Keratinocyte (primary cell): ENCODE measurements at regions not wholly inside any gene's neighbourhood (a gene's known extent, or its start where the extent isn't known, plus 50 kb on each side); places are given as distances from the start of the nearest gene placed in this dataset.

Source experiments
- DNase-seq: peaks from one replicate; pipeline ENCODE4 v3.0.0-alpha.2; 2011; ENCODE audit warnings: low read depth, missing footprints, low spot score
- FAIRE-seq: peaks from 2 replicates; lab custom pipeline; 2011; peaks lifted over from hg19 to GRCh38; lab: Jason Lieb, UNC
- H2AFZ ChIP-seq: 2 replicates; pipeline ENCODE4 v1.6.0; 2012; ENCODE audit warnings: low read length, control low read depth, inconsistent platforms; ENCODE audit not compliant: control insufficient read depth
- H3K27ac ChIP-seq: 2 replicates; pipeline ENCODE4 v1.5.1; 2011; ENCODE audit warnings: low read length; ENCODE audit not compliant: control insufficient read depth, insufficient read depth
- H3K27me3 ChIP-seq: 3 replicates; pipeline ENCODE4 v1.6.0; 2011; ENCODE audit warnings: low read length; ENCODE audit not compliant: control insufficient read depth, insufficient read depth; ENCODE audit errors: extremely low read depth
- H3K36me3 ChIP-seq, 2 experiments: 2 replicates in 1 of 2; 3 replicates in 1 of 2; pipeline ENCODE4 v1.5.1; 2011; ENCODE audit warnings: low read length in 2 of 2, mild to moderate bottlenecking in 1 of 2; ENCODE audit not compliant: control insufficient read depth in 2 of 2, insufficient read depth in 2 of 2; ENCODE audit errors: extremely low read depth in 1 of 2
- H3K4me1 ChIP-seq: 3 replicates; pipeline ENCODE4 v1.5.1; 2011; ENCODE audit warnings: low read length; ENCODE audit not compliant: control insufficient read depth, insufficient read depth; ENCODE audit errors: extremely low read depth
- H3K4me2 ChIP-seq: 3 replicates; pipeline ENCODE4 v1.6.0; 2011; ENCODE audit warnings: low read depth, low read length; ENCODE audit not compliant: control insufficient read depth, insufficient read depth; ENCODE audit errors: extremely low read depth
- H3K4me3 ChIP-seq, 3 experiments: fragments of 200-600 bp in 1 of 3; sonication (generic) in 1 of 3; 2 replicates in 2 of 3; 3 replicates in 1 of 3; pipeline ENCODE4 v1.5.1; 2011 to 2016; ENCODE audit warnings: low read length in 3 of 3, mild to moderate bottlenecking in 3 of 3, control low read depth in 2 of 3, inconsistent platforms in 1 of 3, low read depth in 1 of 3, mixed read lengths in 1 of 3, mixed run types in 1 of 3, moderate library complexity in 1 of 3; ENCODE audit not compliant: control insufficient read depth in 2 of 3, insufficient read depth in 2 of 3; ENCODE audit errors: extremely low read depth in 1 of 3
- H3K79me2 ChIP-seq: 2 replicates; pipeline ENCODE4 v1.6.0; 2012; ENCODE audit warnings: low read length; ENCODE audit not compliant: control insufficient read depth, insufficient read depth
- H3K9ac ChIP-seq: 3 replicates; pipeline ENCODE4 v1.6.0; 2011; ENCODE audit warnings: low read length; ENCODE audit not compliant: control insufficient read depth, insufficient read depth; ENCODE audit errors: extremely low read depth
- H3K9me1 ChIP-seq: 3 replicates; pipeline ENCODE4 v1.6.0; 2011; ENCODE audit warnings: low read length; ENCODE audit not compliant: control insufficient read depth, insufficient read depth; ENCODE audit errors: extremely low read depth
- H3K9me3 ChIP-seq: 2 replicates; pipeline ENCODE4 v1.5.1; 2012; ENCODE audit warnings: low read depth, low read length; ENCODE audit not compliant: control insufficient read depth
- H4K20me1 ChIP-seq: 3 replicates; pipeline ENCODE4 v1.6.0; 2011; ENCODE audit warnings: low read length; ENCODE audit not compliant: control insufficient read depth, insufficient read depth; ENCODE audit errors: extremely low read depth
- EZH2 ChIP-seq: IDR thresholded peaks from one replicate; pipeline ENCODE4 v1.6.1; 2012; ENCODE audit warnings: inconsistent platforms, mild to moderate bottlenecking, low read length, moderate library complexity
- dilution Hi-C: fragments of 300-500 bp; cut with MboI; formaldehyde crosslinking; loops from one replicate; pipeline ENCODE4 v1.7.0; 2020; ENCODE audit warnings: low sequenced_read_pairs; ENCODE audit not compliant: extremely low pct_ligation_motif_present
- TF ChIP-seq, protein P1 (sequence below), 3 experiments: IDR thresholded peaks in 1 of 3; conservative IDR thresholded peaks in 1 of 3; optimal IDR thresholded peaks in 1 of 3; 2 replicates in 2 of 3; 3 replicates in 1 of 3; pipeline versions ENCODE3 to v1.5.1; 2011; ENCODE audit warnings: low read length in 3 of 3, mild to moderate bottlenecking in 3 of 3, moderate library complexity in 2 of 3, control low read depth in 1 of 3, inconsistent platforms in 1 of 3; ENCODE audit not compliant: insufficient read depth in 2 of 3; ENCODE audit errors: extremely low read depth in 1 of 3

DNA sequence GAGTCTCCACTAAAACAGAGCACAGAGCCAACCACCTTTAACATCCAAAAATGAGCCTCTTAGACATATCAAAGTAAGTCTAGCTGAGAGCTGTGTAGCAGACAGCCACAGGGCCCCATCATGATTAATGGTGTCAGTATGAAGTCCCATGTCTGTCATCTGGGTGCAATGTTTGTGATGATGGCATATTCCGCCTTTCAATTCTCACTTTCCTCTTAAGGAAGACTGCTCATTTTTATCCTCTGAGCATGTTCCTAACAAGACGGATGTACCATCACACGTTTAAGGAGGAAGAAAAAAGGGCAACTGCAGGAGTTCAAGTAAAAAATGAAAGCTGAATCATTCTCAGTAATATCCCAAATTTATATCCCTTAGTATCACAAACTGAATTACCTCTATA is 85.8 kb upstream of the KCNMB2 start:
- Histone ChIP-seq H3K9ac (no peak overlapping the region), H2AFZ (no peak overlapping the region), H3K36me3 (no peaks in the 10 kb centered on the region), H3K9me1 (no peaks in the 10 kb centered on the region), H3K27me3 (no peaks in the 10 kb centered on the region), H3K4me1 (peaks cover 10% of the 10 kb centered on the region), H4K20me1 (no peaks in the 10 kb centered on the region), H3K4me3 (no peak overlapping the region), H3K79me2 (no peaks in the 10 kb centered on the region), H3K9me3 (no peaks in the 10 kb centered on the region), H3K4me2 (no peak overlapping the region), H3K27ac (no peak overlapping the region)
- FAIRE-seq (no peak), DNase-seq (no peak)
- TF ChIP-seq EZH2: no peak
- TF ChIP-seq, protein P1, sequence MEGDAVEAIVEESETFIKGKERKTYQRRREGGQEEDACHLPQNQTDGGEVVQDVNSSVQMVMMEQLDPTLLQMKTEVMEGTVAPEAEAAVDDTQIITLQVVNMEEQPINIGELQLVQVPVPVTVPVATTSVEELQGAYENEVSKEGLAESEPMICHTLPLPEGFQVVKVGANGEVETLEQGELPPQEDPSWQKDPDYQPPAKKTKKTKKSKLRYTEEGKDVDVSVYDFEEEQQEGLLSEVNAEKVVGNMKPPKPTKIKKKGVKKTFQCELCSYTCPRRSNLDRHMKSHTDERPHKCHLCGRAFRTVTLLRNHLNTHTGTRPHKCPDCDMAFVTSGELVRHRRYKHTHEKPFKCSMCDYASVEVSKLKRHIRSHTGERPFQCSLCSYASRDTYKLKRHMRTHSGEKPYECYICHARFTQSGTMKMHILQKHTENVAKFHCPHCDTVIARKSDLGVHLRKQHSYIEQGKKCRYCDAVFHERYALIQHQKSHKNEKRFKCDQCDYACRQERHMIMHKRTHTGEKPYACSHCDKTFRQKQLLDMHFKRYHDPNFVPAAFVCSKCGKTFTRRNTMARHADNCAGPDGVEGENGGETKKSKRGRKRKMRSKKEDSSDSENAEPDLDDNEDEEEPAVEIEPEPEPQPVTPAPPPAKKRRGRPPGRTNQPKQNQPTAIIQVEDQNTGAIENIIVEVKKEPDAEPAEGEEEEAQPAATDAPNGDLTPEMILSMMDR (optimal IDR thresholded peaks at IDR 0.05 in 1 of 3, IDR thresholded peaks at IDR 0.05 in 1 of 3, conservative IDR thresholded peaks at IDR 0.05 in 1 of 3; ENCODE audit: extremely low read depth in 1 of 3, insufficient read depth in 2 of 3, low read length in 3 of 3): no peak
- dilution Hi-C loops: no loop called here

DNA sequence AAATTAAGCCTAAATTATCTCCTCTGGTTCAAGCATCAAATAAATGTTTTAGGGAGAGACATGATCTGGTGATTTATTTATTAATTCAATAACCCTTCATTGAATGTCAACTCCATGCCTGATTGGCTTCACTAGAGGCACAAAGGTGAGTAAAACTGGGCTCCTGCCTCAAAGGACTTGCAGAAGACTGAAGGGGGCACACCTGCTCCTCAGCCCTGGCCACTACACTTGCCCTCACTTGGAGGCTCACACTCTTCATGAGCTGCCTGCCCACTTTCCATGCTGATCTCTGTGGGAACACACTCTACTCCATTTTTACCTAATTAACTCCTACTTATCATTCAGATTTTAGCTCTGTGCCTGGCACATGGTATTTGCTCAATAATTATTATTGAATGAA is 84.4 kb upstream of the KCNMB2 start:
- H3K27ac ChIP-seq: no peak overlapping the region
- H3K79me2 ChIP-seq: no peaks in the 10 kb centered on the region
- H3K9me1 ChIP-seq: no peaks in the 10 kb centered on the region
- H3K27me3 ChIP-seq: no peaks in the 10 kb centered on the region
- no peak overlapping the region for H3K9ac ChIP-seq
- no peaks in the 10 kb centered on the region for H3K36me3 ChIP-seq
- H3K4me2 ChIP-seq: no peak overlapping the region
- H4K20me1 ChIP-seq: no peaks in the 10 kb centered on the region
- DNase-seq (no peak), FAIRE-seq (no peak)
- H3K4me1 ChIP-seq: peaks cover 10% of the 10 kb centered on the region
- H2AFZ ChIP-seq: no peak overlapping the region
- dilution Hi-C loops: no loop called here
- no peaks in the 10 kb centered on the region for H3K9me3 ChIP-seq
- no peak overlapping the region for H3K4me3 ChIP-seq
- no peak for TF ChIP-seq EZH2
- TF ChIP-seq, protein P1 (optimal IDR thresholded peaks at IDR 0.05 in 1 of 3, IDR thresholded peaks at IDR 0.05 in 1 of 3, conservative IDR thresholded peaks at IDR 0.05 in 1 of 3; ENCODE audit: extremely low read depth in 1 of 3, insufficient read depth in 2 of 3, low read length in 3 of 3): no peak
